IPS-NIHi11 (cell line): ENCODE measurements at regions not wholly inside any gene's neighbourhood (a gene's known extent, or its start where the extent isn't known, plus 50 kb on each side); places are given as distances from the start of the nearest gene placed in this dataset.

Source experiments
- DNase-seq: peaks from one replicate; pipeline ENCODE4 v3.0.0; 2012; ENCODE audit warnings: mixed read lengths, low spot score

DNA sequence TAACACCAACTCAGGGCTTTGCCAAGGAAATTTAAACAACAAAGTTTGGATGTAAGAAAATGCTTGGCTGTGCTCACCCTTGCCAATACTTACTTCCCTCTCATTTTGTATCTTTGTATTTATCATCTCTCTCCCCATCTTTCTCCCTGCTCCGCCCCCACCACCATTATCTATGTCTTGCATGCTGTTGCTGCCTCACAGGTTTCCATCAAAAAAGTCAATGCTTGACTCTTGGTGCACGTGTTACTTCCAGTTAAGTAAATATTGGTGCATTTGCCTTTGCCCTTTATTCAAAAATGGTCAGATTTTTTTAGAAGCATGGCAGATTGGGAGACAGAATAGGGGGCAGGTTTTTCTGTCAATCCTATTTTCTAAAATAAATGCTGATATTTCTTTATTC lies 626.0 kb downstream of the ACTR3B start:
- DNase-seq = no peak

DNA sequence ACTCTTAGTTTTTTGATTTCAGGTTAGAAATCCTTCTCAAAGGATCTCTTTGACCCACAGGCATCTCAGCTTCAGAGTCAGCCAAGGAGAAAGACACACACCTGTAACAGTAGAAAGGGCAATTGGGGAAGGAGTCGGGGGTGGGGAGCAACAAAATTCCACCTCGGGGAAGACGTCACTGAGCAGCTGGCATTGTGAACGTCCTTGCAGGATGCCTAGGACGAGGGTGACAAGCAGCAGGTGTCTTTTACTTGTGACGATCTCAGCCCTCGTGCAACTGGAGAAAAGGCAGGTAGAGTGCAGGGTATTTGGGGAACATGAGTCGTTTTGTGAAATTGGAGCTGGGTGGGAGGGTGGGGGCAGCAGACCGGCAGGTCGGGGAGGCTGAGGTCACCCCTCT lies 627.0 kb downstream of the ACTR3B start:
- DNase-seq = no peak

DNA sequence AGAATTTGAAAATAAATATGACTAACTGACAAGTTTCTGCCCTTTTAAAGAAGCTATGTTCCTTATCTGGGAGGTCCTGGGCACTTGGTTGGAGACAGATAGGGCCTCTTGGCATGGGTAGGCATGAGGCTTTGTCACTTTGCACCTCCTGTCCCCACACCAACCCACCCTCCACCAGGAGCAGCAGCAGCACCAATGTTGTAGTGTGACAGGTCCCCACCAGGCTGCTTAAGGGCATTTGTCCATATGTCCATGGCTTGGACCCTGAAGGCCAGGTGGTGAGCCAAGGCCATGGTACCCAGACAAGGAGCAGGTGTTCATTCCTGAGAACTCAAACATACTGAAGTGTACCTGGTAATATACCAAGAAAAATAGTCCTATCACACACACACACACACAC lies 629.1 kb downstream of the ACTR3B start:
- no peak for DNase-seq

GRCh38 chr7:153389261-153389660 lies 629.7 kb downstream of the ACTR3B start:
- no peak for DNase-seq

DNA sequence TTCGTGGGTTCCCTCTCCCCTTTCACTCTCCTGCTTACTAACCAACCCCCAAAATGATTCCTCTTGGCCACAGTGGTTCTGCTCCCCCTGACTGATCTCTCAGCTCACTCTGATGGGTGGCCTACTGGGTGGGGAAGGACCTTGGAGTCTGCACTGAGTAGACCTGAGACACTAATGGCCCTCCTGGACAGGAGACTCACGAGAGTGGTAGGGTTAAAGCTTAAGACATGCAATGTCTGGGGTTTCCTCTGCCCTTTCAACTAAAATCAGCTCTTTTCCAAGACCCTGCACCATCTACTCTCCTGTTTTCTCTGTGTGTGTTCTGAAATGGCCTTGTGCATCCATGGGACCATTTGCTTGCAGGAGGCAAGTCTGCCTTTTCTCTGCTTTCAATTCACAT lies 631.4 kb downstream of the ACTR3B start:
- no peak for DNase-seq

- DNase-seq = no peak
These were observed 633.2 kb downstream of the ACTR3B start for GRCh38 chr7:153392726-153393125.

- no peak for DNase-seq
These were observed 634.1 kb downstream of the ACTR3B start for GRCh38 chr7:153393666-153394065.

DNA sequence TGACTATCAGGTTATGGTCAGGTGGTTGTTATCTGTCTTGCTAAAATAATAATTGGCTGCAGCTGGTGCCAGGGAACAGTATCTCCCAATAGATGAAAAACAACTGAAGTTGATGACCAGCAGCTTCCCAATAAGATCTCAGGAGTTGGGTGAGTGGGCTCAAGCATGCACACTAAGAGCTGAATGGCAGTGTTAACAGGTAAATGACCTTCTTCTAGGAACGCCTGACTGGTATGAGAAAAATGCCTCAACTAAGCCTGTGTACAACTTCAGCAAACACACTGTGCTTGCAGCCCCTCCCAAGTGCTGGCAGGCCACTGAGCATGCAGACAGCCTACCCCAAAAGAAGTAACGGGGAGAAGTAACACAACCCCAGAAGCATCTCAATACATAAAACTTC lies 636.9 kb downstream of the ACTR3B start:
- no peak for DNase-seq

DNA sequence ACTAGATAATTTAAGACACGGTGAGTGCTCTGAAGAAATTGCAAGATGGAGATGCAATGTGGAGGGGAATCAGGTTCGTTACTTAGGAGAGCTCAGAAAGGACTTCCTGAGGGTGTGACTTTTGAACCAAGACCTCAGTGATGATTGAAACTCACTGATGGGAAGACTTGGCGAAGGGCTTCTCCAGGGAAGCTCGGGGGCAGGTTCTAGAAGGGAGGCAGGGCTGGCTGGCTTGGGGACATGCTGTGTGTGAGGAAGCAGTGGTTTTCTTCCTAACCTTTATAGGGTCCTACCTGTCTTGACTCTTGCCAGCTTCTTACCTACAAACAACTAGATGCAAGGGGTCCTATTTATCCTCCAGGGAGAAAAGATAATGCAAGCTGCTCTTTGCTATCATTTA lies 637.9 kb downstream of the ACTR3B start:
- no peak for DNase-seq

DNA sequence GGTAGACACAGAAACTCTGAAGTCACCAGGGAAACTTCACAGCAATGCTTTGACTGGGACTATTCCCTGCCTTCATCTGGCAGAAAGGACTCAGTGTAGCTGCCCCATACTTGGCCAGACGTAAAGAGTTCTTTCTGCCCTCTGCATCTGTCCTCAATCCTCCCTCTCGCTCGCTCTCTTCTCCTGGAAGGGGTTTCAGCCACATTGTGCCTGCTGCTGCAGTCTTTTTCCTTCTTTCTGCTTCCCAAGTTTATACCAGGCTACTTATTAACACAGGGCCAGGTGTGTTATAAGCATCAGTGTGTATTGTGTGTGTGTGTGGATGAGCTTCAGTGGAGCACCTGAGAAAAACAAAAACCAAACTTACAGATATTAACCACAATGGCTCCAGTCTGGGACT lies 638.4 kb downstream of the ACTR3B start:
- no peak for DNase-seq

DNA sequence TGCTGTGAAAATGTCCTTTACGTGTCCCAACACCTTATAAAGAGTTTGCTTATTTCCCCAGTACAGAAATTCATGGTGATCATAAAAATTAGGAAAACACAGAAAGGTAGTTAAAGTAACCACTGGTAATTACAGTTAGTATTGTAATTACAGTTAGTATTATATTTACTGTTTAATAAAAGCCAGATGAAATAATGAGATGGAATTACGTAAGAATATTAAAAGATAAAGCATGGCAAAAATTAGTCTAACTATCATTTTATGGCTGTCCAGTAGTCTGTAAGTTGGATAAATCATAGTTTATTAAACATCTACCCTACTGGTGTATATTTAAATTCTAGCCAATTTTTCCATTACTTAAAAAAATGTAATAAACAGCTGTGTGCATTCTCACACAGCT lies 638.8 kb downstream of the ACTR3B start:
- no peak for DNase-seq

- no peak for DNase-seq
These were observed 639.4 kb downstream of the ACTR3B start for GRCh38 chr7:153398789-153399553.

DNA sequence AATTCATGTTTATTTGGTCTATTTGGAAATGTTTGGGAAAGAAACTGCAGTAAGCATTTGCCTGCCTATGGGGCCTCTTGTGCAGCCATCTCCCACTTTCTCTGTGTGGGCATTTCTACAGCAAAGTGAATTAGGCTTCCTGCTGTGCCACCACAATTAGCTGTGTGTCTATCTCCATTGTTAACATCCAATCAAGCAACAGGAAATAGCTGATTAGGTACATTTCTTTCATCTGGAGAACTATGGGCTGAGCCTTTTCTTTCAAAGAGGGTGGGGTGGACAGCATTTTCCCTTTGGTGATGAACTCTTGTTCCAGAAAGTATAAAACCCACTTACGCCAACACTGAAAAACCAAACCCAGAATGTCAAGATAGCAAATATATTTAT lies 640.0 kb downstream of the ACTR3B start:
- DNase-seq = no peak

GRCh38 chr7:153400735-153401593 lies 641.4 kb downstream of the ACTR3B start:
- DNase-seq = no peak

DNA sequence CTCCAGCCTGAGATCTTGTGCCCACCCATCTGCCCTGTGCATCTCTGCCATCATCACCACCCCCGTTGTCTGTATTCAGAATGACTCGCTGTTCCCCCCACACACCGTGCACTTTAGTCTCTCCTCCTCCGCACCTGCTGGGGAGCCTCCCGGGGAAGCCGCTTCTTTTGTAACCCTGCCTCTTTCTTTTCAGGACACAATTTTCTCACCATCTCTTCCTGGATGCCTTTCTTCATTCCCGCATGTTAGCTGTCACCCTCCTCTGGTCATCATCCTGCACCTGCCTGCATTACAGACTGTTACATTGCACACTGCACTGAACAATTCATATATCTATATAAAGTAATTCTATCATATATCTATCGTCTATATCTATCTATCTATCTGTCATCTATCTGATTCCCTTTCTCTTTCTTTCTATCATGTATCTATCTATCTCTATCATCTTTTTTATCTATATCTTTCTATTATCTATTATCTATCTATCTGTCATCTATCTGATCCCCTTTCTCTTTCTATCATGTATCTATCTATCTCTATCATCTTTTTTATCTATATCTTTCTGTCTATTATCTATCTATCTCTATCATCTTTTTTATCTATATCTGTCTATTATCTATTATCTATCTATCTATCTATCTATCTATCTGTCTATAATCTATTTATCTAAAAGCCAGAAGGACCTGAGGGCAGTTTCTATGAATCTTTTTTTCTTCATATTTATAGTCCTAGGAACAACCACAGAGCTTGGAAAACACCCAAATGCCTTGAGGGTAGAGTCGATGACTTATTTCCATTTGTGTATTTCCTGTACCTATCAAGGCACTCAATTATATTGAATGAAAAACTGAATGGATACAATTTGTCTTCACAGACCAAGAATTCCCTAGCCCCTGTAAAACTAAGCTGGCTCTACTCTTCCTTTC lies 642.5 kb downstream of the ACTR3B start:
- no peak for DNase-seq

- no peak for DNase-seq
These were observed 643.4 kb downstream of the ACTR3B start for GRCh38 chr7:153402721-153403541.

DNA sequence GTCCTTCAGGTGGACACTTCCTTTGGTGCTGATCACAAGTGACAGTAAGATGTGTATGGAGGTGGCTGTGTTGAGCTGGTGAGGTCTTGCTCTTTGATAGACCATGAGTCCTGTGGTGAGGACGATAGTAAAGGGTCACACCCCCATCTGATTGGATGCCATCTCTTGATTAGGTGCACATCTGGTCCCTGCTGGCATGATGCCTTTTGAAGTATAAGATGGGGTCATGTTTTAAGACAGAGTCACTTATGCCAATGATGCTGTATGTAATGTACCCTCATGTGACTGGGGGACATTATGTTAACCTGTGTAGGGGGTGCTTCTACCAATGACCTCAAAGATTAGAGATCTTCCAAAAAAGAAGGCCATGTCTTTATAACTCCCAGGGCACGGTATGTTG lies 644.6 kb downstream of the ACTR3B start:
- no peak for DNase-seq

DNA sequence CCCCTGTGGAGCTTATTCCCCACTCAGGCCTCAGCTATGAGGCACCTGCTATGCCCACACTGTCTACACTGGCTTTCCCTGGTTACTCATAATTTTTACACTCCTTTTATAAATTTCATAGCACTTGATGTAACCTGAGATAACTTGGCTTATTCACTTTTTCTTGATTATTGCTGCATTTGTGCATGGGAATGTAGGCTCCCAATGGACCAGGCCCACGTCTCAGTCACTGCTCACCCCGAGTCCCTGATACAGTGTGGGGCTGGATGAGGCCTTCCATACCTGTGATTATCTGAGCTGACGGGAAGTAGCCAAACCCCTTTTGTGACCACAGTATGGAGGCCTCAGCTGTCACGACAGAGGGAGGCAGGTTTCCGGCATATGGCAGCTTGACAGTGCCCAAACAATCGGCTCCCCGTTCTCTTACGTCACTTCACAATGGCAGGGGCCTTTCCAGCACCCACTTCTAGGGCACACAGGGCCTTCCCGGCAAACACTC lies 645.3 kb downstream of the ACTR3B start:
- DNase-seq = no peak

DNA sequence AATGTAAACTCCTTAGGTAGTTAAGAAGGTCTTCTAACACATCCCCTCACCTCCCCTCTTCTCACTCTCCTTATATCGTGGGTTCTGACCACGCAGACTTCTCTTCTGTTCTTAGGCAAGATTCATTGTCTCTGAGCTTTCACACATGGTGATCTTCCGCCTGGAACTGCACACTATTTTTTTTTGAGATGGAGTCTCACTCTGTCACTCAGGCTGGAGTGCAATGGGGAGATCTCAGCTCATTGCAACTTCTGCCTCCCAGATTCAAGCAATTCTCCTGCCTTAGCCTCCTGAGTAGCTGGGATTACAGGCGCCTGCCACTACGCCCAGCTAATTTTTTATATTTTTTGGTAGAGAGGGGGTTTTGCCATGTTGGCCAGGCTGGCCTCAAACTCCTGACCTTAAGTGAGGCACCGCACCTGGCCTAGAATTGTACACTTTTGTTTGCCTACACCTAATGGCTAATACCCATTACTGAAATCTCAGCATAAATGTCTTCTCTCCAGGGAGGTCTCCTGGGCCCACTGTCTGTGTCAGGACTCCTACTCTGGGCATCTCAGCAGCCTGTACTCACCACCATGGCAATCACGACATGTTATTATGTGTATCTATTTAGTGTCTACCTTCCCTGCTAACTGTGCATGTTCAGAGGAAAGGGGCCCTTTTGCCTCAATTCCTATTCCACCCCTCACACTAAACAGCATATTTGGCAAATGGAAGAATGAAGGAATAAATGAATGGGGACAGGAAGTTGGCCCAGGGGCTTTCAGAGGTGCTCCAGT lies 646.3 kb upstream of the DPP6 start:
- no peak for DNase-seq

- DNase-seq = no peak
These were observed 645.7 kb upstream of the DPP6 start for GRCh38 chr7:153406486-153406872.
